H9 (cell line): ENCODE measurements at regions not wholly inside any gene's neighbourhood (a gene's known extent, or its start where the extent isn't known, plus 50 kb on each side); places are given as distances from the start of the nearest gene placed in this dataset.

Experiments
- DNase-seq: peaks from one replicate; pipeline ENCODE4 v3.0.0-alpha.2; 2017
- H2AFZ ChIP-seq: one replicate; pipeline ENCODE4 v1.6.1; 2013; ENCODE audit warnings: mild to moderate bottlenecking, low read length, control low read depth, moderate library complexity
- H2AK5ac ChIP-seq: 2 replicates; pipeline ENCODE4 v1.6.1; 2013; ENCODE audit warnings: low read length, control low read depth, mixed read lengths; ENCODE audit not compliant: insufficient read length
- H2BK120ac ChIP-seq: one replicate; pipeline ENCODE4 v1.6.1; 2013; ENCODE audit warnings: low read depth, mild to moderate bottlenecking, low read length, control low read depth, inconsistent platforms; ENCODE audit not compliant: poor library complexity, severe bottlenecking
- H2BK12ac ChIP-seq: 2 replicates; pipeline ENCODE4 v1.6.1; 2013; ENCODE audit warnings: low read length, control low read depth, mixed read lengths, low read depth; ENCODE audit not compliant: insufficient read length
- H2BK15ac ChIP-seq: 2 replicates; pipeline ENCODE4 v1.6.1; 2013; ENCODE audit warnings: low read depth, low read length, control low read depth
- H2BK20ac ChIP-seq: one replicate; pipeline ENCODE4 v1.6.1; 2013; ENCODE audit warnings: low read depth, mild to moderate bottlenecking, low read length, control low read depth, inconsistent platforms; ENCODE audit not compliant: poor library complexity, severe bottlenecking
- H2BK5ac ChIP-seq: 2 replicates; pipeline ENCODE4 v1.6.1; 2013; ENCODE audit warnings: low read length, control low read depth, mixed read lengths; ENCODE audit not compliant: insufficient read length
- H3K14ac ChIP-seq: 2 replicates; pipeline ENCODE4 v1.6.1; 2013; ENCODE audit warnings: low read length, control low read depth; ENCODE audit not compliant: insufficient read depth
- H3K18ac ChIP-seq: 2 replicates; pipeline ENCODE4 v1.6.1; 2013; ENCODE audit warnings: low read depth, mild to moderate bottlenecking, mixed read lengths, low read length, control low read depth; ENCODE audit not compliant: insufficient read length
- H3K23ac ChIP-seq: 2 replicates; pipeline ENCODE4 v1.6.1; 2013; ENCODE audit warnings: low read length, control low read depth, mixed read lengths, low read depth; ENCODE audit not compliant: insufficient read length
- H3K23me2 ChIP-seq: 2 replicates; pipeline ENCODE4 v1.6.1; 2013; ENCODE audit warnings: low read depth, mild to moderate bottlenecking, mixed read lengths, low read length, control low read depth; ENCODE audit not compliant: insufficient read length, poor library complexity, severe bottlenecking
- H3K27ac ChIP-seq: 2 replicates; pipeline ENCODE4 v1.5.1; 2013; ENCODE audit warnings: low read length, control low read depth, mixed read lengths, low read depth; ENCODE audit not compliant: insufficient read length
- H3K27me3 ChIP-seq: 2 replicates; pipeline ENCODE4 v1.6.1; 2013; ENCODE audit warnings: low read length, control low read depth, inconsistent platforms; ENCODE audit not compliant: insufficient read depth
- H3K4ac ChIP-seq: 2 replicates; pipeline ENCODE4 v1.6.1; 2013; ENCODE audit warnings: low read depth, mild to moderate bottlenecking, control low read depth, inconsistent platforms, low read length, moderate library complexity
- H3K4me1 ChIP-seq: 2 replicates; pipeline ENCODE4 v1.6.1; 2013; ENCODE audit warnings: low read length, control low read depth, inconsistent platforms; ENCODE audit not compliant: insufficient read depth
- H3K4me2 ChIP-seq: 2 replicates; pipeline ENCODE4 v1.6.1; 2013; ENCODE audit warnings: low read length, control low read depth, mixed read lengths; ENCODE audit not compliant: insufficient read length, insufficient read depth
- H3K56ac ChIP-seq: 2 replicates; pipeline ENCODE4 v1.6.1; 2013; ENCODE audit warnings: low read depth, mild to moderate bottlenecking, mixed read lengths, low read length, control low read depth; ENCODE audit not compliant: insufficient read length
- H3K79me1 ChIP-seq: 2 replicates; pipeline ENCODE4 v1.6.1; 2013; ENCODE audit warnings: low read depth, mild to moderate bottlenecking, moderate library complexity, low read length, control low read depth, inconsistent platforms; ENCODE audit not compliant: insufficient read depth, poor library complexity, severe bottlenecking
- H3K79me2 ChIP-seq: 2 replicates; pipeline ENCODE4 v1.6.1; 2013; ENCODE audit warnings: low read length, control low read depth, inconsistent platforms; ENCODE audit not compliant: insufficient read depth
- H3K9ac ChIP-seq: 2 replicates; pipeline ENCODE4 v1.6.1; 2013; ENCODE audit warnings: low read length, control low read depth, mixed read lengths; ENCODE audit not compliant: insufficient read length; ENCODE audit errors: extremely low read depth
- H3K9me3 ChIP-seq: one replicate; pipeline ENCODE4 v1.6.1; 2013; ENCODE audit warnings: low read depth, low read length, inconsistent platforms; ENCODE audit not compliant: control insufficient read depth
- H3T11ph ChIP-seq: one replicate; pipeline ENCODE4 v1.6.1; 2013; ENCODE audit warnings: mild to moderate bottlenecking, low read length, control low read depth, inconsistent platforms
- H4K20me1 ChIP-seq: one replicate; pipeline ENCODE4 v1.6.1; 2013; ENCODE audit not compliant: control insufficient read depth, insufficient read length, insufficient read depth
- H4K5ac ChIP-seq: 2 replicates; pipeline ENCODE4 v1.6.1; 2013; ENCODE audit warnings: low read depth, mild to moderate bottlenecking, mixed read lengths, low read length, control low read depth; ENCODE audit not compliant: insufficient read length
- H4K8ac ChIP-seq: replicated peaks from 2 replicates; pipeline ENCODE4 v1.6.1; 2013; ENCODE audit warnings: low read length, control low read depth, mixed read lengths, low read depth; ENCODE audit not compliant: insufficient read length
- H4K91ac ChIP-seq: 2 replicates; pipeline ENCODE4 v1.6.1; 2013; ENCODE audit warnings: low read depth, mild to moderate bottlenecking, moderate library complexity, mixed read lengths, low read length, control low read depth; ENCODE audit not compliant: insufficient read length
- H3K27ac Mint-ChIP-seq, 3 experiments: 2 replicates in 2 of 3; 3 replicates in 1 of 3; pipeline ENCODE4 v1.8.0; 2020 to 2021; ENCODE audit warnings: mixed read lengths in 3 of 3, mild to moderate bottlenecking in 1 of 3, moderate library complexity in 1 of 3
- H3K27me3 Mint-ChIP-seq: 2 replicates; pipeline ENCODE4 v1.8.0; 2021; ENCODE audit warnings: low read depth, mild to moderate bottlenecking, moderate library complexity, mixed read lengths
- H3K36me3 Mint-ChIP-seq, 3 experiments: 2 replicates in 2 of 3; 3 replicates in 1 of 3; pipeline ENCODE4 v1.8.0; 2020 to 2021; ENCODE audit warnings: low read depth in 3 of 3, mixed read lengths in 3 of 3; ENCODE audit not compliant: insufficient read depth in 1 of 3
- H3K4me1 Mint-ChIP-seq, 2 experiments: 2 replicates each; pipeline ENCODE4 v1.8.0; 2020; ENCODE audit warnings: mixed read lengths in 2 of 2
- H3K4me3 Mint-ChIP-seq, 2 experiments: 2 replicates in 1 of 2; 3 replicates in 1 of 2; pipeline ENCODE4 v1.8.0; 2020 to 2021; ENCODE audit warnings: mild to moderate bottlenecking in 2 of 2, mixed read lengths in 2 of 2, moderate library complexity in 1 of 2
- H3K9me3 Mint-ChIP-seq, 2 experiments: 2 replicates in 1 of 2; 3 replicates in 1 of 2; pipeline ENCODE4 v1.8.0; 2020; ENCODE audit warnings: mild to moderate bottlenecking in 2 of 2, mixed read lengths in 2 of 2, moderate library complexity in 1 of 2
- CTCF ChIP-seq: fragments of 200-600 bp; sonication (generic); conservative IDR thresholded peaks from 3 replicates; pipeline ENCODE4 v1.8.0; 2021; ENCODE audit warnings: antibody characterized with exemption, mild to moderate bottlenecking
- WGBS: extraction: QIAGEN DNeasy Blood & Tissue Kit; methylation state at CpG from one replicate; pipeline ENCODE4 v1.1.7; 2013; ENCODE audit warnings: missing lambda C conversion rate, low lambda C conversion rate, mixed read lengths; ENCODE audit not compliant: insufficient read length; ENCODE audit errors: extremely low coverage; 5-methylcytosine and 5-hydroxymethylcytosine counted together

GRCh38 chr6:40815731-40816130 lies 223.3 kb downstream of the UNC5CL start:
- Histone ChIP-seq H3K27me3 (no peaks in the 10 kb centered on the region; the same call in 1 of the 2 replicates), H2BK12ac (no peak overlapping the region), H3K9ac (no peak overlapping the region), H3T11ph (no peak overlapping the region), H3K4ac (no peak overlapping the region), H4K5ac (no peak overlapping the region), H3K79me2 (no peaks in the 10 kb centered on the region), H3K9me3 (no peaks in the 10 kb centered on the region), H2BK120ac (no peak overlapping the region), H2BK20ac (no peak overlapping the region), H3K23ac (no peak overlapping the region), H3K18ac (no peak overlapping the region), H2AK5ac (no peak overlapping the region), H3K14ac (no peak overlapping the region), H3K56ac (no peak overlapping the region), H3K4me1 (no peaks in the 10 kb centered on the region), H4K91ac (no peak overlapping the region), H4K8ac (no peak overlapping the region), H3K27ac (no peak overlapping the region), H3K23me2 (no peaks in the 10 kb centered on the region), H4K20me1 (no peaks in the 10 kb centered on the region), H2AFZ (no peak overlapping the region), H2BK5ac (no peak overlapping the region), H3K79me1 (no peaks in the 10 kb centered on the region), H3K4me2 (no peak overlapping the region), H2BK15ac (no peak overlapping the region)
- Mint-ChIP-seq H3K4me1 (no peaks in the 10 kb centered on the region), H3K27ac (no peak overlapping the region), H3K4me3 (no peak overlapping the region), H3K36me3 (no peaks in the 10 kb centered on the region), H3K27me3 (peaks cover 3% of the 10 kb centered on the region), H3K9me3 (no peaks in the 10 kb centered on the region)
- no CpG with 5 or more reads among the region's 12 CpGs for whole genome bisulfite sequencing
- TF ChIP-seq CTCF, result no peak
- no peak for DNase-seq
